ENCODE measurements at regions not wholly inside any gene's neighbourhood (a gene's known extent, or its start where the extent isn't known, plus 50 kb on each side); places are given as distances from the start of the nearest gene placed in this dataset.

DNA sequence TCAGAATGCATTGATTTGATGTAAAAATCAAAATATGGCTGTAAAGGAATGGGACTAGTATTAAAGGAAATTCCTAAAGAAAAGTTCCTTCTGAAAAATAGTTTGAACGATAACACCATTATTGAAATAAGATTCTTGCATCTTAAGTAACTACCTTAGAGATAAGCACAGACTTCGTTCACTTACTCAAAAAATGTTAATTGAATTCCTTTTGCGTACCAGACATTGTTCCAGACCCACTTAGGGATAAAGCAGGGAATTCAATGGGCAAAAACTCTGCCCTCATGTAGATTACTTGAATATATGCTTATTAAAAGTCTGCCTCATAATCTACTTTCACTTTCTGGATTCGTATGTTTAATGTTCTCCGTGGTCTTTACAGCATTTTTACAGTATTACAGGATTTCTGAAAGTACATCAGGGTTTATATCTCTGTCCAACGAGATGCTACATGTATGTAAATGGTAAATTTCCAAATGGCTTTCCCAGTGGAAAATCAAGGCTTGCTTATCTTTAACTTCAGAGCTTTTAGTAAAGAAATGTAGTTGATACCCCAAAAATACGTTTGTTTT lies 213.7 kb downstream of the GXYLT1 start:
- TF ChIP-seq TCF12 (IDR thresholded peaks at IDR 0.05; ENCODE audit: low read depth), result no peak
- TF ChIP-seq CREB1 (IDR thresholded peaks at IDR 0.05; ENCODE audit: low read depth), result no peak
- TF ChIP-seq NFIC (IDR thresholded peaks at IDR 0.05), result no peak
- TF ChIP-seq, protein P1, sequence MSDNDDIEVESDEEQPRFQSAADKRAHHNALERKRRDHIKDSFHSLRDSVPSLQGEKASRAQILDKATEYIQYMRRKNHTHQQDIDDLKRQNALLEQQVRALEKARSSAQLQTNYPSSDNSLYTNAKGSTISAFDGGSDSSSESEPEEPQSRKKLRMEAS (IDR thresholded peaks at IDR 0.05), result no peak
- no peak for TF ChIP-seq TAF1 (IDR thresholded peaks at IDR 0.05; ENCODE audit: low read depth)

Data from Ishikawa (cell line).